DMS 273 treated with DMSO at 0.1 percent for 48 hours (cell line): ENCODE measurements at regions not wholly inside any gene's neighbourhood (a gene's known extent, or its start where the extent isn't known, plus 50 kb on each side); places are given as distances from the start of the nearest gene placed in this dataset.

Experiments
- DNase-seq: peaks from one replicate; lab custom pipeline; 2025; lab: John Stamatoyannopoulos, UW

- no peak for DNase-seq
Measured at GRCh38 chr16:65956100-65956499, 410.4 kb upstream of the CDH5 start.

- DNase-seq, result no peak
Measured at GRCh38 chr16:65954446-65954845, 412.0 kb upstream of the CDH5 start.

GRCh38 chr16:65950211-65950610 lies 416.3 kb upstream of the CDH5 start:
- DNase-seq, result no peak

- no peak for DNase-seq
Measured at GRCh38 chr16:65948361-65948760, 418.1 kb upstream of the CDH5 start.

- DNase-seq, result no peak
Measured at GRCh38 chr16:65947951-65948350, 418.5 kb upstream of the CDH5 start.

GRCh38 chr16:65945493-65945892 lies 421.0 kb upstream of the CDH5 start:
- no peak for DNase-seq

GRCh38 chr16:65944361-65944760 lies 422.1 kb upstream of the CDH5 start:
- DNase-seq, result no peak

- no peak for DNase-seq
Measured at GRCh38 chr16:65940711-65941110, 425.8 kb upstream of the CDH5 start.

GRCh38 chr16:65938083-65938482 lies 428.4 kb upstream of the CDH5 start:
- DNase-seq, result no peak

- no peak for DNase-seq
Measured at GRCh38 chr16:65937455-65937854, 429.0 kb upstream of the CDH5 start.

- no peak for DNase-seq
Measured at GRCh38 chr16:65936096-65936495, 430.4 kb upstream of the CDH5 start.

- no peak for DNase-seq
Measured at GRCh38 chr16:65934443-65934842, 432.0 kb upstream of the CDH5 start.

- no peak for DNase-seq
Measured at GRCh38 chr16:65933703-65934102, 432.8 kb upstream of the CDH5 start.

- no peak for DNase-seq
Measured at GRCh38 chr16:65932350-65933072, 434.0 kb upstream of the CDH5 start.

GRCh38 chr16:65922923-65923322 lies 443.6 kb upstream of the CDH5 start:
- DNase-seq, result no peak

- no peak for DNase-seq
Measured at GRCh38 chr16:65919986-65920376, 446.5 kb upstream of the CDH5 start.

GRCh38 chr16:65919145-65919985 lies 447.1 kb upstream of the CDH5 start:
- no peak for DNase-seq

GRCh38 chr16:65917466-65917865 lies 449.0 kb upstream of the CDH5 start:
- no peak for DNase-seq

- DNase-seq, result no peak
Measured at GRCh38 chr16:65916995-65917394, 449.5 kb upstream of the CDH5 start.

- DNase-seq, result no peak
Measured at GRCh38 chr16:65910291-65910690, 456.2 kb upstream of the CDH5 start.

- DNase-seq, result no peak
Measured at GRCh38 chr16:65909310-65910050, 457.0 kb upstream of the CDH5 start.

- no peak for DNase-seq
Measured at GRCh38 chr16:65908568-65908967, 457.9 kb upstream of the CDH5 start.

- no peak for DNase-seq
Measured at GRCh38 chr16:65905331-65905730, 461.2 kb upstream of the CDH5 start.
